Stomach (tissue), 8 donors: ENCODE measurements at regions not wholly inside any gene's neighbourhood (a gene's known extent, or its start where the extent isn't known, plus 50 kb on each side); places are given as distances from the start of the nearest gene placed in this dataset.
"Not testable (repeated sequence)": the region's sequence is repeated elsewhere in the genome, so short reads cannot be mapped to it uniquely, and the experiment has no call there.

ENCODE experiments used
- DNase-seq, 2 donors: peaks; one replicate each; pipeline versions ENCODE4 v3.0.0 to v3.0.0-alpha.2; 2013 to 2019
- H3K27ac ChIP-seq, 5 donors: fragments of 200-600 bp in 4 of 5; sonication (generic) in 4 of 5; one replicate each; pipeline ENCODE4 v1.5.1; 2013 to 2019; ENCODE audit warnings: mild to moderate bottlenecking in 1 of 5, moderate library complexity in 1 of 5
- H3K27me3 ChIP-seq, 3 donors: fragments of 200-600 bp; sonication (generic); one replicate each; pipeline ENCODE4 v1.5.1; 2017 to 2019; ENCODE audit warnings: mixed run types in 1 of 3
- H3K36me3 ChIP-seq, 4 donors: fragments of 200-600 bp; sonication (generic); 1 replicate in 3 of 4; 2 replicates in 1 of 4; pipeline ENCODE4 v1.5.1; 2016 to 2019
- H3K4me1 ChIP-seq, 4 donors: fragments of 200-600 bp; sonication (generic); one replicate each; pipeline ENCODE4 v1.5.1; 2016 to 2019
- H3K4me3 ChIP-seq, 4 donors: fragments of 200-600 bp; sonication (generic) in 3 of 4; one replicate each; pipeline ENCODE4 v1.5.1; 2016 to 2019; ENCODE audit warnings: mild to moderate bottlenecking in 1 of 4
- H3K9me3 ChIP-seq, 4 donors: fragments of 200-600 bp; sonication (generic); one replicate each; pipeline ENCODE4 v1.5.1; 2016 to 2019
- CTCF ChIP-seq, 7 experiments: fragments of 450-650 bp in 4 of 7; fragments of 200-600 bp in 3 of 7; sonication (generic) in 3 of 7; IDR thresholded peaks; one replicate each; pipeline ENCODE4 v1.5.1; 2016 to 2019; ENCODE audit warnings: antibody characterized with exemption in 7 of 7, control low read depth in 2 of 7, mild to moderate bottlenecking in 1 of 7
- EP300 ChIP-seq: sonication (generic); formaldehyde crosslinking; IDR thresholded peaks from one replicate; pipeline ENCODE4 v1.6.1; 2017; ENCODE audit warnings: antibody characterized with exemption
- POLR2A ChIP-seq, 4 donors: fragments of 450-650 bp; IDR thresholded peaks; one replicate each; pipeline ENCODE4 v1.6.1; 2016; ENCODE audit warnings: antibody characterized with exemption in 4 of 4, control low read depth in 2 of 4, mild to moderate bottlenecking in 1 of 4, moderate library complexity in 1 of 4
- POLR2AphosphoS5 ChIP-seq, 3 donors: sonication (generic); formaldehyde crosslinking; IDR thresholded peaks; one replicate each; pipeline ENCODE4 v1.6.1; 2016; ENCODE audit warnings: antibody characterized with exemption in 3 of 3
- WGBS, 5 donors: extraction: QIAGEN DNeasy Blood & Tissue Kit in 3 of 5; methylation state at CpG; one replicate each; pipeline versions ENCODE4 v1.1.5 to v1.1.7; 2013 to 2018; 5-methylcytosine and 5-hydroxymethylcytosine counted together
- intact Hi-C: fragments of 100-400 bp; cut with DNase I; formaldehyde crosslinking; loops from one replicate; pipeline ENCODE4 v1.15.1; 2023; ENCODE audit warnings: low total_unique reads
- donor health status: healthy with polysubstance abuse.
- donor health status: Bipolar disorder and iron deficiency.
- donor health status: healthy.

DNA sequence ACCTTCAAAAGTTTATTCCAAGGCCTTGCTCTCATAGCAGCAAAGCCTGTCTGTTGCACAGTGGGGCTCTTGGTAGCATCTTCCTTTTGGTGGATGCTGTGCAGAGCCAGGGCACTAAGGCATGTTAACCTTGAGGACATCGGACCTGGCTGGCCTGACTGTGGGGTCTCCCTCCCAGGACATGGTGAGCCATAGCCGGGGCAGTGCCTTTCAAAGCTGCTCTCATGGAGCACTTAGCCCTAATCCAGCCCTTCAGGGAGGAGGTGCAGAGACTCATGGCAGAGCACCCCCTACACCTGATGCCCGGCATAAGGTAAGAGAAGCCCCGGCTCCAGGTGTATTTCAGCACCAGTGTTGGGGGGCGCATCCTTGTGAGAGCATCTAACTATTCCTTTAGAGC is 941.4 kb upstream of the ZNF722 start:
- DNase-seq, result no peak
- Histone ChIP-seq H3K4me1 (no peaks in the 10 kb centered on the region), H3K27ac (no peak overlapping the region), H3K4me3 (no peak overlapping the region), H3K9me3 (peaks cover 5 to 81% (median 60%) of the 10 kb centered on the region in 4 donors), H3K27me3 (no peaks in the 10 kb centered on the region), H3K36me3 (no peaks in the 10 kb centered on the region)
- intact Hi-C loops, result no loop called here
- no peak for TF ChIP-seq CTCF (IDR thresholded peaks at IDR 0.05)
- WGBS, 5 donors, result 77 to 96% (median 93%) methylated on average over 5 of the region's 5 CpGs

GRCh38 chr7:63060701-63061100 is 937.9 kb upstream of the ZNF722 start:
- H3K4me1 ChIP-seq, H3K27me3 ChIP-seq, H3K36me3 ChIP-seq, intact Hi-C loops, H3K4me3 ChIP-seq, H3K27ac ChIP-seq, DNase-seq: not testable (repeated sequence)
- peaks cover 0 to 50% (median 40%) of the 10 kb centered on the region in 4 donors for H3K9me3 ChIP-seq
- WGBS, 5 donors, result 72 to 80% (median 78%) methylated on average over 7 to 9 of the region's 9 CpGs

DNA sequence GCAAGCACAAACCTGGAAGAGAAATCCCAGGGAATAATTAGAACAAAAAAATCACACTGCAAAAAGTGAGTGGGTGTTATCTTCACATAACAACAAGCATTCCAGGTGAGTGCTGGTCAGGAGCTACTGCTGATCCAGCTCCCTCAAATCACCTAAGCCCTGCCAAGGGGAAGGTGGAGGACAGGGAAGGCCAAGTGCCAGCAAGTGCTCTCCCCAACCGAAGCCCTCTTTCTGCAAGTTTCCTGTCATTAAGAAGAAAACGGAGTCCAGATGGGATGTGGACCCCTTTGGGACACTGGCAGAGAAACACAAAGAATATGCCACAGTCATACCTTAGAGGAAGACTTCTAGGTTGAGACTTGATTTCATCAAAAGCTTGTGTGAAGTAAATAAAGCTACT is 933.0 kb upstream of the ZNF722 start:
- 33 to 54% (median 45%) methylated on average over 2 of the region's 2 CpGs for WGBS, 5 donors
- intact Hi-C loops, result no loop called here
- peaks cover 5 to 47% (median 37%) of the 10 kb centered on the region in 4 donors for H3K9me3 ChIP-seq
- TF ChIP-seq POLR2A (IDR thresholded peaks at IDR 0.05) (no peak), CTCF (IDR thresholded peaks at IDR 0.05) (no peak), POLR2AphosphoS5 (IDR thresholded peaks at IDR 0.05) (no peak), EP300 (no peak)
- no peaks in the 10 kb centered on the region for H3K4me1 ChIP-seq
- no peak for DNase-seq
- no peak overlapping the region for H3K4me3 ChIP-seq
- no peaks in the 10 kb centered on the region for H3K27me3 ChIP-seq
- no peaks in the 10 kb centered on the region for H3K36me3 ChIP-seq
- H3K27ac ChIP-seq, result no peak overlapping the region

- H3K36me3 ChIP-seq, H3K27me3 ChIP-seq, H3K4me1 ChIP-seq, intact Hi-C loops, DNase-seq, H3K27ac ChIP-seq, H3K4me3 ChIP-seq: not testable (repeated sequence)
- H3K9me3 ChIP-seq, result peaks cover 5 to 51% (median 41%) of the 10 kb centered on the region in 4 donors
- WGBS, 5 donors, result 48 to 55% (median 53%) methylated on average over 4 of the region's 4 CpGs
Observed at GRCh38 chr7:63066235-63066634, 932.4 kb upstream of the ZNF722 start.

DNA sequence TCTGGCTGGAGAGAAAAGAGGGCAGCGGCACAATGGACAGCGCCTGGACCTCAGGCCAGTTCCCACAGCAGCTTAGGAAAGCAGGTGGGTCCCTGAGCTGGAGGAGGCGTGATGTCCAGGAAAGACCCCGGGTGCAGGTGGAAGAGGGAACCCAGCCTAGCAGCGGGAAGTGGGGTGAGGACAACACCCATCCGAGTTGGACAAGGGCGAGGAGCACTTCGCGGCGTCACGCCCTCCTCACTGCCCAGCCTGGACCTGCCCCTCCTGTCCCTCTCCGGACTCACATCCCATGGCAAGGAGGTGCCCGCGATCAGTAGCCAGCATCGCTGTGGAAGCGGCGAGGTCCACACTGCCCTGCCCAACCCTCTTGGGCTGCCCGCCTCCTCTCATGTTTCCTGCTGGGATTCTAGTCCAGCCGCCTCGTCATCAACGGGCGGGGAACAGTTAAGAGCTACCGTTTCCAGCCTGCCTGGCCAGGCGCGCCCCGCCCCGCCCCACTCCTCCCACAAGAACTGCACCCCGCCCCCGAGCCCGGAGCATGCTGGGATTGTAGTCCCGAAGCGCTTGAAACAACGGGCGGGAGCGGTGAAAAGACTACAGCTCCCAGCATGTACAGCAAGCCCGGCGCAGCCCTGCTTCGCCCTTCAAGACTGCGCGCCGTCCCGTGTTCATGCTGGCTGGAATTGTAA is 930.6 kb upstream of the ZNF722 start:
- intact Hi-C loops, result no loop called here
- no peaks in the 10 kb centered on the region for H3K27me3 ChIP-seq
- H3K4me3 ChIP-seq, result no peak overlapping the region
- no peak overlapping the region for H3K27ac ChIP-seq
- H3K9me3 ChIP-seq, result peaks cover 5 to 69% (median 59%) of the 10 kb centered on the region in 4 donors
- no peaks in the 10 kb centered on the region for H3K4me1 ChIP-seq
- no peak for TF ChIP-seq POLR2AphosphoS5 (IDR thresholded peaks at IDR 0.05)
- TF ChIP-seq EP300, result no peak
- no peak for TF ChIP-seq POLR2A (IDR thresholded peaks at IDR 0.05)
- TF ChIP-seq CTCF (IDR thresholded peaks at IDR 0.05), result no peak
- no peak for DNase-seq
- WGBS, 5 donors, result 36 to 56% (median 45%) methylated on average over 14 to 42 of the region's 42 CpGs
- H3K36me3 ChIP-seq, result no peaks in the 10 kb centered on the region
